ENCODE measurements at regions not wholly inside any gene's neighbourhood (a gene's known extent, or its start where the extent isn't known, plus 50 kb on each side); places are given as distances from the start of the nearest gene placed in this dataset.
"Not testable (repeated sequence)": the region's sequence is repeated elsewhere in the genome, so short reads cannot be mapped to it uniquely, and the experiment has no call there.

- no peak for TF ChIP-seq CTCF (IDR thresholded peaks at IDR 0.05; ENCODE audit: low read depth, low read length, missing control alignments)
- no peak overlapping the region for H3K4me3 ChIP-seq (ENCODE audit: low read depth, low read length)
- in situ Hi-C loops (cut with HindIII; ENCODE audit: low sequenced_read_pairs), result no loop called here
- DNase-seq (ENCODE audit: low read depth), result no peak
Measured at GRCh38 chr4:107500551-107500950, 219.5 kb downstream of the PAPSS1 start.

DNA sequence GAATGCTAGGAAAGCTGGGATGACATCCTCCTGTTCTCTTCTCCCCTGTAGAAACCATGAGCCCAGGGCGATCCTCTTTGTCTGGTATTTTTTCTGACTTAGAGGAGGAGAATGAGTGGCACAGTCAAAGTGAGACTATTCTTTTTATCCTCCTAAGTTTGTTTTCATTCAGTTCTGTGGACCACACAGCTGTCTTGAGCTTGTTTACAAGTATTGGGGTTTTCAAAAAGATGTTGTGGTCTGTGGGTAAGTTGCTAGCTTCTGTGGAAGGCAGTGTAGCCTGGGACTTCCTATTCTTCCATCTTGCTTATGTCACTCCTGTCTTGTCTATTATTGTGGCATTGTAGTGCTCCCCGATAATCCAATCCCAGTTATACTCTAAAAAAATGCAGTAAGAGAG lies 223.0 kb downstream of the PAPSS1 start:
- in situ Hi-C loops (cut with HindIII; ENCODE audit: low sequenced_read_pairs), result no loop called here
- DNase-seq (ENCODE audit: low read depth), result no peak

DNA sequence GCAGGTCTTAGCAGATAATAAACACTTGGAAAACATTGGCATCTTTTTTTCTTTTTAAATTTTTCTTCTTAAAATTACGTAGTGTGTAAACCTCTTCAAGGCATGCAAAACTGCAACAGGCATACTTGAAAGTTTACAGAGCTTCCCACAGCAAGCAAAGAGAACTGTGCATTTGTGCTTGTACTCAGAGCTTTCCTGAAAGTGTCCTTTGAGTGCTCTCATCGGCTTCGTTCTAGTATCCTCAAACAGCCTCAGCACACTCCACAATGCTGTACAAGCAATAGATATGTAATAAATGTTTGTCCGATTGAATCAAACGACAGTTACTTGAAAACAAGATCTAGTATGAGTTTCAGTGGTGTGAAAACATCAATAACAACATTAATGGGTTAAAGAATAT lies 227.5 kb downstream of the PAPSS1 start:
- DNase-seq (ENCODE audit: low read depth), result no peak
- H3K4me3 ChIP-seq (ENCODE audit: low read depth, low read length), result no peak overlapping the region
- in situ Hi-C loops (cut with HindIII; ENCODE audit: low sequenced_read_pairs), result no loop called here
- TF ChIP-seq CTCF (IDR thresholded peaks at IDR 0.05; ENCODE audit: low read depth, low read length, missing control alignments), result no peak

More for the DNA sequence above, 223.0 kb downstream of the PAPSS1 start:
- no peak for TF ChIP-seq CTCF (IDR thresholded peaks at IDR 0.05; ENCODE audit: low read depth, low read length, missing control alignments)
- no peak overlapping the region for H3K4me3 ChIP-seq (ENCODE audit: low read depth, low read length)

GRCh38 chr4:107490116-107490515 lies 229.9 kb downstream of the PAPSS1 start:
- in situ Hi-C loops (cut with HindIII; ENCODE audit: low sequenced_read_pairs), result no loop called here
- no peak for TF ChIP-seq CTCF (IDR thresholded peaks at IDR 0.05; ENCODE audit: low read depth, low read length, missing control alignments)
- no peak overlapping the region for H3K4me3 ChIP-seq (ENCODE audit: low read depth, low read length)
- DNase-seq (ENCODE audit: low read depth), result no peak

DNA sequence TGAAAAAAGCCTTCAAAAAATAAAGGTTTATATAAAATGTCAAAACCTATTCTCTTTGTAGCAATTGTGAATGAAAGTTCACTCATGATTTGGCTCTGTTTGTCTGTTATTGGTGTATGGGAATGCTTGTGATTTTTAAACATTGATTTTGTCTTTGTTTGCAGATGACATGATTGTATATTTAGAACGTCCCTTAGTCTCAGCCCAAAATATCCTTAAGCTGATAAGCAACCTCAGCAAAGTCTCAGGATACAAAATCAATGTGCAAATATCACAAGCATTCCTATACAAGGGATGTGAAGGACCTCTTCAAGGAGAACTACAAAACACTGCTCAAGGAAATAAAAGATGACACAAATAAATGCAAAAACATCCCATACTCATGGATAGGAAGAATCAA lies 236.4 kb downstream of the PAPSS1 start:
- DNase-seq (ENCODE audit: low read depth); in situ Hi-C loops (cut with HindIII; ENCODE audit: low sequenced_read_pairs); H3K4me3 ChIP-seq (ENCODE audit: low read depth, low read length): not testable (repeated sequence)

DNA sequence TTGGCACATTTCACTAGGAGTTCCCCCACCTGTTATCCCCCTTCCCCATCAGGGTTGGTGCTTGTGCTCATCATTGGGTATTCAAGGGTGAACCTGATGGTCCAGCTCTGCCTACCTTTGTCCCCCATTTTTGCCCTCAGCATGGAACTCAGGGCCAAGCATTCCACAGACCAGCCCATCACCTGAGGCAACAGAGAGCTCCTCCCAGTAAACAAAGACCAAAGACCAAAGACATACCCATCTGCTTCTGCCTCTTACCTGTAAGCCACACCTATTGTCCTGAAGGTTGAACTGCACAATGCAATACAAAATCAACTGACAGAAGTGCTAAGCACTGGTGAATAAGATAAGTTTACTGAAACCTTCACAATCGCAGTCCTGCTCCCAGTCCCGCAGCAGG lies 237.5 kb downstream of the PAPSS1 start:
- no peak for TF ChIP-seq CTCF (IDR thresholded peaks at IDR 0.05; ENCODE audit: low read depth, low read length, missing control alignments)
- DNase-seq (ENCODE audit: low read depth), result no peak
- in situ Hi-C loops (cut with HindIII; ENCODE audit: low sequenced_read_pairs), result no loop called here
- no peak overlapping the region for H3K4me3 ChIP-seq (ENCODE audit: low read depth, low read length)

GRCh38 chr4:107478327-107478980 lies 241.6 kb downstream of the PAPSS1 start:
- H3K4me3 ChIP-seq (ENCODE audit: low read depth, low read length), result no peak overlapping the region
- no peak for TF ChIP-seq CTCF (IDR thresholded peaks at IDR 0.05; ENCODE audit: low read depth, low read length, missing control alignments)
- DNase-seq (ENCODE audit: low read depth), result no peak
- in situ Hi-C loops (cut with HindIII; ENCODE audit: low sequenced_read_pairs), result no loop called here
